ENCODE measurements at regions not wholly inside any gene's neighbourhood (a gene's known extent, or its start where the extent isn't known, plus 50 kb on each side); places are given as distances from the start of the nearest gene placed in this dataset.

- CTCF ChIA-PET = no interaction called here
- H3K4me3 ChIP-seq = no peak overlapping the region
- H2AFZ ChIP-seq = no peak overlapping the region
- H3K4me2 ChIP-seq = no peak overlapping the region
- no peaks in the 10 kb centered on the region for H4K20me1 ChIP-seq (ENCODE audit: insufficient read depth)
- H3K27me3 ChIP-seq (ENCODE audit: insufficient read depth, low read depth) = no peaks in the 10 kb centered on the region
- no peaks in the 10 kb centered on the region for H3K79me2 ChIP-seq (ENCODE audit: low read depth)
- H3K27ac ChIP-seq = no peak overlapping the region
- no peaks in the 10 kb centered on the region for H3K9me3 ChIP-seq (ENCODE audit: insufficient read depth, low read depth)
- intact Hi-C loops (cut with micrococcal nuclease; ENCODE audit: unreplicated experiment) = no loop called here
- H3K4me1 ChIP-seq (replicated peaks; ENCODE audit: insufficient read depth) = no peaks in the 10 kb centered on the region
- POLR2A ChIA-PET (ENCODE audit: unreplicated experiment) = no interaction called here
- H3K9me2 ChIP-seq (ENCODE audit: insufficient read depth) = peaks cover 4% of the 10 kb centered on the region; the same call in 1 of the 2 replicates
- DNase-seq = no peak
- H3F3A ChIP-seq (ENCODE audit: insufficient read depth, low read depth) = no peaks in the 10 kb centered on the region
- no peak for TF ChIP-seq EZH2 (IDR thresholded peaks at IDR 0.05; ENCODE audit: low read depth)
- no peak for TF ChIP-seq CTCF (conservative IDR thresholded peaks at IDR 0.05)
- BruUV-seq (replicated peaks) = no TSS peak
- H3K36me3 ChIP-seq (ENCODE audit: low read depth) = no peaks in the 10 kb centered on the region
These were observed 1303.1 kb upstream of the TMEM132C start for GRCh38 chr12:126963825-126964224.

GRCh38 chr12:126966498-126966897 lies 1300.5 kb upstream of the TMEM132C start:
- no peak for DNase-seq
- CTCF ChIA-PET = no interaction called here
- no peaks in the 10 kb centered on the region for H3K4me1 ChIP-seq (replicated peaks; ENCODE audit: insufficient read depth)
- H3K4me2 ChIP-seq = no peak overlapping the region
- H2AFZ ChIP-seq = no peak overlapping the region
- no peaks in the 10 kb centered on the region for H3K9me3 ChIP-seq (ENCODE audit: insufficient read depth, low read depth)
- H3K36me3 ChIP-seq (ENCODE audit: low read depth) = no peaks in the 10 kb centered on the region
- intact Hi-C loops (cut with micrococcal nuclease; ENCODE audit: unreplicated experiment) = no loop called here
- peaks cover 4% of the 10 kb centered on the region; the same call in 1 of the 2 replicates for H3K9me2 ChIP-seq (ENCODE audit: insufficient read depth)
- BruUV-seq (replicated peaks) = no TSS peak
- H3K27me3 ChIP-seq (ENCODE audit: insufficient read depth, low read depth) = no peaks in the 10 kb centered on the region
- no peak overlapping the region for H3K4me3 ChIP-seq
- H4K20me1 ChIP-seq (ENCODE audit: insufficient read depth) = no peaks in the 10 kb centered on the region
- no peaks in the 10 kb centered on the region for H3F3A ChIP-seq (ENCODE audit: insufficient read depth, low read depth)
- H3K27ac ChIP-seq = no peak overlapping the region
- POLR2A ChIA-PET (ENCODE audit: unreplicated experiment) = no interaction called here
- H3K79me2 ChIP-seq (ENCODE audit: low read depth) = no peaks in the 10 kb centered on the region
- no peak for TF ChIP-seq EZH2 (IDR thresholded peaks at IDR 0.05; ENCODE audit: low read depth)
- TF ChIP-seq CTCF (conservative IDR thresholded peaks at IDR 0.05) = no peak

- H3K4me2 ChIP-seq = no peak overlapping the region
- no peaks in the 10 kb centered on the region for H4K20me1 ChIP-seq (ENCODE audit: insufficient read depth)
- H3K27ac ChIP-seq = no peak overlapping the region
- no peaks in the 10 kb centered on the region for H3K4me1 ChIP-seq (replicated peaks; ENCODE audit: insufficient read depth)
- no peaks in the 10 kb centered on the region for H3K36me3 ChIP-seq (ENCODE audit: low read depth)
- ChIA-PET POLR2A (ENCODE audit: unreplicated experiment) (no interaction called here), CTCF (no interaction called here)
- no peaks in the 10 kb centered on the region for H3F3A ChIP-seq (ENCODE audit: insufficient read depth, low read depth)
- TF ChIP-seq EZH2 (IDR thresholded peaks at IDR 0.05; ENCODE audit: low read depth) (no peak), CTCF (conservative IDR thresholded peaks at IDR 0.05) (no peak)
- H3K9me2 ChIP-seq (ENCODE audit: insufficient read depth) = peaks cover 4% of the 10 kb centered on the region; the same call in 1 of the 2 replicates
- H3K27me3 ChIP-seq (ENCODE audit: insufficient read depth, low read depth) = no peaks in the 10 kb centered on the region
- H3K9me3 ChIP-seq (ENCODE audit: insufficient read depth, low read depth) = no peaks in the 10 kb centered on the region
- intact Hi-C loops (cut with micrococcal nuclease; ENCODE audit: unreplicated experiment) = no loop called here
- DNase-seq = no peak
- H3K79me2 ChIP-seq (ENCODE audit: low read depth) = no peaks in the 10 kb centered on the region
- no peak overlapping the region for H2AFZ ChIP-seq
- BruUV-seq (replicated peaks) = no TSS peak
- no peak overlapping the region for H3K4me3 ChIP-seq
These were observed 1299.8 kb upstream of the TMEM132C start for GRCh38 chr12:126967152-126967551.
